Neural progenitor cell (in vitro differentiated cells): ENCODE measurements at regions not wholly inside any gene's neighbourhood (a gene's known extent, or its start where the extent isn't known, plus 50 kb on each side); places are given as distances from the start of the nearest gene placed in this dataset.

Experiments
- DNase-seq: peaks from one replicate; pipeline ENCODE4 v3.0.0-alpha.2; 2016; ENCODE audit warnings: low spot score
- H2AFZ ChIP-seq: fragments of 200-600 bp; sonication (generic); replicated peaks from 2 replicates; pipeline ENCODE4 v1.6.1; 2016; ENCODE audit warnings: antibody characterized with exemption
- H3F3A ChIP-seq: fragments of 200-600 bp; sonication (generic); 2 replicates; pipeline ENCODE4 v1.6.1; 2016; ENCODE audit warnings: antibody characterized with exemption, low read depth
- H3K27ac ChIP-seq: fragments of 200-600 bp; sonication (generic); 2 replicates; pipeline ENCODE4 v1.5.1; 2016; ENCODE audit warnings: mild to moderate bottlenecking
- H3K27me3 ChIP-seq: fragments of 200-600 bp; sonication (generic); 2 replicates; pipeline ENCODE4 v1.6.1; 2016; ENCODE audit warnings: mild to moderate bottlenecking, moderate library complexity
- H3K36me3 ChIP-seq: fragments of 200-600 bp; sonication (generic); 2 replicates; pipeline ENCODE4 v1.5.1; 2016
- H3K4me1 ChIP-seq: fragments of 200-600 bp; sonication (generic); 2 replicates; pipeline ENCODE4 v1.6.1; 2016; ENCODE audit warnings: mixed run types
- H3K4me2 ChIP-seq: fragments of 200-600 bp; sonication (generic); 2 replicates; pipeline ENCODE4 v1.6.1; 2016
- H3K4me3 ChIP-seq: fragments of 200-600 bp; sonication (generic); 2 replicates; pipeline ENCODE4 v1.5.1; 2016
- H3K79me2 ChIP-seq: fragments of 200-600 bp; sonication (generic); 2 replicates; pipeline ENCODE4 v1.6.1; 2016; ENCODE audit warnings: low read depth
- H3K9ac ChIP-seq: fragments of 200-600 bp; sonication (generic); 2 replicates; pipeline ENCODE4 v1.6.1; 2016
- H3K9me3 ChIP-seq: fragments of 200-600 bp; sonication (generic); 2 replicates; pipeline ENCODE4 v1.5.1; 2016; ENCODE audit warnings: low read depth
- H4K20me1 ChIP-seq: fragments of 200-600 bp; sonication (generic); 2 replicates; pipeline ENCODE4 v1.6.1; 2016; ENCODE audit warnings: low read depth
- H3K27ac Mint-ChIP-seq: 3 replicates; pipeline ENCODE4 v1.8.0; 2021; ENCODE audit warnings: mixed read lengths
- H3K27me3 Mint-ChIP-seq: 2 replicates; pipeline ENCODE4 v1.8.0; 2022; ENCODE audit warnings: low read depth, mild to moderate bottlenecking, inconsistent platforms, moderate library complexity, mixed read lengths; ENCODE audit not compliant: insufficient read depth
- H3K36me3 Mint-ChIP-seq: 3 replicates; pipeline ENCODE4 v1.8.0; 2021; ENCODE audit warnings: mixed read lengths
- H3K4me1 Mint-ChIP-seq: 3 replicates; pipeline ENCODE4 v1.8.0; 2021; ENCODE audit warnings: mixed read lengths
- H3K4me3 Mint-ChIP-seq: 3 replicates; pipeline ENCODE4 v1.8.0; 2021; ENCODE audit warnings: mild to moderate bottlenecking, moderate library complexity, mixed read lengths
- H3K9me3 Mint-ChIP-seq: 3 replicates; pipeline ENCODE4 v1.8.0; 2020; ENCODE audit warnings: mixed read lengths
- CTCF ChIP-seq: fragments of 200-600 bp; sonication (generic); IDR thresholded peaks from 2 replicates; pipeline ENCODE4 v1.5.1; 2017; ENCODE audit warnings: antibody characterized with exemption, mild to moderate bottlenecking
- EZH2 ChIP-seq: fragments of 200-600 bp; sonication (generic); IDR thresholded peaks from 2 replicates; pipeline ENCODE4 v1.6.1; 2017; ENCODE audit warnings: antibody characterized with exemption, mild to moderate bottlenecking, moderate library complexity
- EZH2phosphoT487 ChIP-seq: fragments of 200-600 bp; sonication (generic); IDR thresholded peaks from 2 replicates; pipeline ENCODE4 v1.6.1; 2017; ENCODE audit warnings: antibody characterized with exemption

- no peak overlapping the region for H3K4me2 ChIP-seq
- Mint-ChIP-seq H3K4me1 (peaks cover 18% of the 10 kb centered on the region), H3K9me3 (no peaks in the 10 kb centered on the region), H3K27me3 (peaks cover 4% of the 10 kb centered on the region), H3K36me3 (no peaks in the 10 kb centered on the region), H3K27ac (no peak overlapping the region), H3K4me3 (no peak overlapping the region)
- H3K79me2 ChIP-seq: no peaks in the 10 kb centered on the region
- H3K4me3 ChIP-seq: no peak overlapping the region
- H3K36me3 ChIP-seq: no peaks in the 10 kb centered on the region
- no peaks in the 10 kb centered on the region for H3K9me3 ChIP-seq
- H3K27ac ChIP-seq: no peak overlapping the region
- no peaks in the 10 kb centered on the region for H4K20me1 ChIP-seq
- peaks cover 26% of the 10 kb centered on the region for H3K27me3 ChIP-seq
- H3K4me1 ChIP-seq: peaks cover 18% of the 10 kb centered on the region
- H3F3A ChIP-seq: peaks cover 16% of the 10 kb centered on the region
- DNase-seq: peak; percentile 39
- TF ChIP-seq CTCF (peak; percentile 46), EZH2phosphoT487 (no peak)
- H2AFZ ChIP-seq: no peak overlapping the region
- H3K9ac ChIP-seq: no peak overlapping the region
Observed at GRCh38 chr2:199606193-199606780, 148.5 kb upstream of the SATB2 start.

GRCh38 chr2:199603721-199604291 lies 146.1 kb upstream of the SATB2 start:
- Histone ChIP-seq H3K4me1 (peaks cover 10% of the 10 kb centered on the region), H3K79me2 (no peaks in the 10 kb centered on the region), H3K27me3 (peaks cover 26% of the 10 kb centered on the region), H3K36me3 (no peaks in the 10 kb centered on the region), H2AFZ (peak overlapping the region; percentile 78), H3K9ac (no peak overlapping the region), H4K20me1 (no peaks in the 10 kb centered on the region), H3K4me3 (peak overlapping the region; percentile 2), H3K27ac (no peak overlapping the region), H3K4me2 (peak overlapping the region; percentile 42), H3F3A (peaks cover 16% of the 10 kb centered on the region), H3K9me3 (no peaks in the 10 kb centered on the region)
- no peak overlapping the region for H3K27ac Mint-ChIP-seq
- H3K9me3 Mint-ChIP-seq: no peaks in the 10 kb centered on the region
- no peaks in the 10 kb centered on the region for H3K36me3 Mint-ChIP-seq
- peaks cover 18% of the 10 kb centered on the region for H3K4me1 Mint-ChIP-seq
- TF ChIP-seq CTCF (no peak), EZH2phosphoT487 (no peak), EZH2 (no peak)
- no peak overlapping the region for H3K4me3 Mint-ChIP-seq
- H3K27me3 Mint-ChIP-seq: peaks cover 4% of the 10 kb centered on the region
- peak; percentile 49 for DNase-seq

GRCh38 chr2:199602896-199603717 lies 145.4 kb upstream of the SATB2 start:
- H3K9ac ChIP-seq: no peak overlapping the region
- no peak overlapping the region for H3K27ac Mint-ChIP-seq
- no peak overlapping the region for H3K27ac ChIP-seq

More at GRCh38 chr2:199602896-199603717, 145.4 kb upstream of the SATB2 start:
- DNase-seq: no peak
- Histone ChIP-seq H3K36me3 (no peaks in the 10 kb centered on the region), H3K9me3 (no peaks in the 10 kb centered on the region), H2AFZ (peak overlapping the region; percentile 78), H4K20me1 (no peaks in the 10 kb centered on the region), H3K27me3 (peaks cover 26% of the 10 kb centered on the region), H3K4me2 (no peak overlapping the region), H3K4me1 (peaks cover 10% of the 10 kb centered on the region), H3K79me2 (no peaks in the 10 kb centered on the region), H3K4me3 (no peak overlapping the region), H3F3A (peaks cover 16% of the 10 kb centered on the region)
- Mint-ChIP-seq H3K36me3 (no peaks in the 10 kb centered on the region), H3K9me3 (no peaks in the 10 kb centered on the region), H3K4me1 (peaks cover 18% of the 10 kb centered on the region), H3K27me3 (peaks cover 4% of the 10 kb centered on the region), H3K4me3 (no peak overlapping the region)
- no peak for TF ChIP-seq EZH2phosphoT487
- TF ChIP-seq EZH2: no peak
- TF ChIP-seq CTCF: no peak
